ENCODE measurements at regions not wholly inside any gene's neighbourhood (a gene's known extent, or its start where the extent isn't known, plus 50 kb on each side); places are given as distances from the start of the nearest gene placed in this dataset.

GRCh38 chr9:134224567-134225093 is 60.3 kb upstream of the RNU6ATAC start:
- no peak for TF ChIP-seq CTCF (IDR thresholded peaks at IDR 0.05)
- no peak for TF ChIP-seq POLR2A (IDR thresholded peaks at IDR 0.05)
